GM10266 (cell line): ENCODE measurements at regions not wholly inside any gene's neighbourhood (a gene's known extent, or its start where the extent isn't known, plus 50 kb on each side); places are given as distances from the start of the nearest gene placed in this dataset.

Experiments used
- DNase-seq: peaks from one replicate; pipeline ENCODE4 v3.0.0; 2012; ENCODE audit errors: extremely low spot score
- TF ChIP-seq, protein P1 (sequence below): IDR thresholded peaks from 2 replicates; pipeline ENCODE4 v1.5.1; 2012; ENCODE audit warnings: mild to moderate bottlenecking, low read depth; ENCODE audit not compliant: control insufficient read depth, insufficient read depth; ENCODE audit errors: missing control alignments

DNA sequence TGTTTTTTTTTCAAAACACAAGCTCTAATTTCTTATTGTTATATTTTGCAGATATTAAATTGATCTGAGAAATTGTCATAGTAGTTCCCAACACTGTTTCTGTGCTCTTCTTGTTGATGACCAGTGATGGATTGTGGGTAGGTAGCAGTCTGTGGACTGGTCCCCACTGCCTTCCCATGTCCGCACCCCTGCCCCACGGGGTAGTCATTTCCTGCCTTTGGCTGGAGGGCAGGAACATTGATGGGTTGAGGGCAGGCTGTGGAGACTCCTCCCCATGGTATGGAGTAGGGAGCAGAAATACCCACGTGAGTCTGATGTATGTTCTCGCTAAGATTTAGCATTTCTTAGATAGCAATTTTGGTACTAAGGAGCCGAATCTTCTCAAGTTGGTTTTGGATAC lies 762.0 kb downstream of the CDH8 start:
- TF ChIP-seq, protein P1, sequence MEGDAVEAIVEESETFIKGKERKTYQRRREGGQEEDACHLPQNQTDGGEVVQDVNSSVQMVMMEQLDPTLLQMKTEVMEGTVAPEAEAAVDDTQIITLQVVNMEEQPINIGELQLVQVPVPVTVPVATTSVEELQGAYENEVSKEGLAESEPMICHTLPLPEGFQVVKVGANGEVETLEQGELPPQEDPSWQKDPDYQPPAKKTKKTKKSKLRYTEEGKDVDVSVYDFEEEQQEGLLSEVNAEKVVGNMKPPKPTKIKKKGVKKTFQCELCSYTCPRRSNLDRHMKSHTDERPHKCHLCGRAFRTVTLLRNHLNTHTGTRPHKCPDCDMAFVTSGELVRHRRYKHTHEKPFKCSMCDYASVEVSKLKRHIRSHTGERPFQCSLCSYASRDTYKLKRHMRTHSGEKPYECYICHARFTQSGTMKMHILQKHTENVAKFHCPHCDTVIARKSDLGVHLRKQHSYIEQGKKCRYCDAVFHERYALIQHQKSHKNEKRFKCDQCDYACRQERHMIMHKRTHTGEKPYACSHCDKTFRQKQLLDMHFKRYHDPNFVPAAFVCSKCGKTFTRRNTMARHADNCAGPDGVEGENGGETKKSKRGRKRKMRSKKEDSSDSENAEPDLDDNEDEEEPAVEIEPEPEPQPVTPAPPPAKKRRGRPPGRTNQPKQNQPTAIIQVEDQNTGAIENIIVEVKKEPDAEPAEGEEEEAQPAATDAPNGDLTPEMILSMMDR, result no peak

DNA sequence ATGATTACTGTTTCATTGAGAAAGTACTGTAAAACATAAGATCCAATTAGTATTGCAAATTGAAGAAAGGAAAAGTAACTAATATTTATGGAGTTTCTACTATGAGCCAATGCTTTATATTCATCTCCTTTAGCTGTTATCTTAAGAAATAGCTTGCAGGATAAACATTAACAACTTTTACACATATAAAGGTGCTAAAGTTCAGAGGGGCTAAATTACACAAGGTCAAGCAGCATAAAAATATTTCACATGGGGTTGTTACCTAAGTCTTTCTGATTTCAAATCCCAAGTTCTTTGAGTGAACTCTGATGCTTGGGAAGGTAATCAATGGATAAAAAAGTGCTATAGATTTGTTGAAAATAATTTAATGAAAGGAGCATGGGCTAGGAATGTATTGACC lies 765.5 kb downstream of the CDH8 start:
- TF ChIP-seq, protein P1, result no peak
- DNase-seq, result no peak

More for the DNA sequence above, 762.0 kb downstream of the CDH8 start:
- DNase-seq, result no peak

DNA sequence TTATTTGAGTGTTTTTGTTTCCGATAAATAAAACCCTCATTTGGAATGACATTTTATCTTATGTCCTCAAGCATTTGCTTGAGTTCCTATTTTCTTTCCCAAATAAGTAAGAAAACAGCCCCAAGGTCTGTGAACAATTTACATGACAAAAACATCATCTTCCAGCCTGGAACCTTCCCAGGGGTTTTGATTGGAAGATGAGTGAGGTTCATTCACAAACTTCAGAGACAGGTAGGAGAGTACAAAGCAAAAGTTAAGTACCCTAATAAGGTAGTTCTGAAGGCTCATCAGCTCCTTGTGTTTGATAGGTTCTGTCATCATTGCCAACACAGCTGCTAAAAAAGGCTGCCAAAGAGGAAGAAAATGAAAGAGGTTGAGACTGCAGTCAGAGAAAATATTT lies 772.8 kb downstream of the CDH8 start:
- DNase-seq, result no peak
- TF ChIP-seq, protein P1, result no peak

DNA sequence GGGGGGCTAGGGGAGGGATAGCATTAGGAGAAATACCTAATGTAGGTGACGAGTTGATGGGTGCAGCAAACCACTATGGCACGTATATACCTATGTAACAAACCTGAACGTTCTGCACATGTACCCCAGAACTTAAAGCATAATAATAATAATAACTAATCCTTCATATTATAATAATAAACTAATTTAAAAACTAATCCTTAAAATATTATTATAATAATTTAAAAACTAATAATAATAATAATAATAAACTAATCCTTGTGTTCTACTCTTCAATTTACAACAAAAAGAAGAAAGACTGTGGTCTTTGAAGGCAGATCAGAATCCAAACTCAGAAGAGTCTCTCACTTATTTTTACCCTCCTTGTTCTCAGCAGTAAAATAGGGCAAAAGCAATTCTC lies 774.9 kb downstream of the CDH8 start:
- TF ChIP-seq, protein P1, result no peak

DNA sequence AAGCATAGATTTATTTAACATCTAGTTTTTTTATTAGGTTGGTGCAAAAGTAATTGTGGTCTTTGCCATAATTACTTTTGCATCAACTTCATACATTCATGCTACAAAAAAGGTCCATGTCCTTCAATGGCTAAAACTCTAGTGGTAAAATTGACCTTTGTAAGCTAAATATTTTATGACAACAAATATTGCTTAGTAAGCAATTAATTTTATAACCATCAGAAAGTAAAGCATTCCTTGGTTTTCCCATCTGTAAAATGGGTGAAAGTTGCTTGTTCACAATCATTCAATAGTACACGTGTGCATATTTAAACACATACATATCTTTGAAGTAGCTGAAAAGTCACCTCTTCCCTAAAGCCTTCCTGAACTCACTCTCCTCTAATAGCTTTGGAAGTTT lies 789.6 kb downstream of the CDH8 start:
- TF ChIP-seq, protein P1, result no peak

More for the DNA sequence above, 774.9 kb downstream of the CDH8 start:
- DNase-seq, result no peak

DNA sequence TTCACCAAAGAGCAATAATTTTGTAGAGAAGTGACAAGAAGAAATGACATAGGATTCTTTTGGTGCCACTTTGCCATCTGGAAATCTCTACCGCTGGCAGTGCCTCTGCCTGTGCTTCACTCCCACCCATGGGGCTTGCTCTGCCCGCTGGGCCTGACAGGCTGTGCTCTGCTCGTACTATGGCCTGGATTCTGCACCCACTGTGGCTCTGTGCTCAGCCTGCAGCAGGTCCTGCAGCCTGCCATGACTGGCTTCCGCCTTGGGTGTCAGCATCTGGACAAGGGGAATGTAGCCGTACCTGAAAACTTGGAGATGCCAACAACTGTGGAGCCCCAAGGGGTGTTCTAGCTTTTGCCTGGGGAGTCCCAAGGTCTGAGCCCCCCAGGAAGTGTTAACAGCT lies 792.3 kb downstream of the CDH8 start:
- TF ChIP-seq, protein P1, result no peak
- no peak for DNase-seq

More for the DNA sequence above, 789.6 kb downstream of the CDH8 start:
- DNase-seq, result no peak

DNA sequence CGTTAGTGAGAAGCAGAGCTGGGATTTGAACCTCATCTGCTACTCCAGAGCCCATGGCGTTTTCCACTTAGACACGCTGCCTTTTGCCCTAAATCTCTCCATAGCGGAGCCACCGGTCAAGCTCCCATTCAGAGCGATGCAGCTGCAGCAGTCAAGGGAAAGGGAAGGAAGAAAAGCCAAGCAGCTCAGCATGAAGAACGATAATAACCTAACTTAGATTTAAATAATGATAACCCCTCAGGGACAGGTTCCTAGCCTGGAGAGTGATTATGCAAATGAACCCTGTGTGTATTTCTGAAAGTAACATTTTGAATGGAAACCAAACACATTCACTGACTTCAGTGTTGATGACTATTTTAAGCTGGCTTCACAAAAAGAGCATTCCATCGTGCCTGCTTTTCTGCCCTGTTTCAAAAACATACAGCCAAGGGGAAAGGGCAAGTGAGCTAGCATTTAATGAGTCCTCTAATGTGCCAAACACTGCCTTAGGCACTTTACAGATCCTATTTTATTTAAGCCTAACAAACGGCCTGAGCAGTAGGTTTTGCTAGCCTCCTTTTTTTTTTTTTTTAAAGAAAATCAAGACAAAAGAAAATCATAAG lies 798.3 kb downstream of the CDH8 start:
- TF ChIP-seq, protein P1, result no peak
- DNase-seq, result no peak
